ENCODE measurements at regions not wholly inside any gene's neighbourhood (a gene's known extent, or its start where the extent isn't known, plus 50 kb on each side); places are given as distances from the start of the nearest gene placed in this dataset.

DNA sequence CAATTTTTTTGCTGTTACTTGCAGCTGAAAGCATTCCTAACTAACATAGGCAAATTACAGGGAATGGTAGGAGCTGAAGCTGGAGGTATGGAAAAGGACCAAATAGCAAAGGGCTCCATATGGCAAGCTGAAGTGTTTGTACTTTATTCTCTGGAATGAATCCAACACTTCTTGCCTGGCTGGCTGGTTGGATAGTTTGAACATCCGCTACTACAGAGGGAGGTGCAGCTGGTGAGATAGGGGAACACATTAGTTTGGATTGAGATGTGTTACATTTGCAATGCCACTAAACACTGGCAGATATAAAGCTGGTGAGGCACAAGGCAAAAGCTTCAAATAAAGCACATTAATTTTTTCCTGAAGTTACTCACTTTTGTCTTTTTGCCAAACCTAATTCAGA is 291.5 kb downstream of the SP3 start:
- TF ChIP-seq, protein P1, sequence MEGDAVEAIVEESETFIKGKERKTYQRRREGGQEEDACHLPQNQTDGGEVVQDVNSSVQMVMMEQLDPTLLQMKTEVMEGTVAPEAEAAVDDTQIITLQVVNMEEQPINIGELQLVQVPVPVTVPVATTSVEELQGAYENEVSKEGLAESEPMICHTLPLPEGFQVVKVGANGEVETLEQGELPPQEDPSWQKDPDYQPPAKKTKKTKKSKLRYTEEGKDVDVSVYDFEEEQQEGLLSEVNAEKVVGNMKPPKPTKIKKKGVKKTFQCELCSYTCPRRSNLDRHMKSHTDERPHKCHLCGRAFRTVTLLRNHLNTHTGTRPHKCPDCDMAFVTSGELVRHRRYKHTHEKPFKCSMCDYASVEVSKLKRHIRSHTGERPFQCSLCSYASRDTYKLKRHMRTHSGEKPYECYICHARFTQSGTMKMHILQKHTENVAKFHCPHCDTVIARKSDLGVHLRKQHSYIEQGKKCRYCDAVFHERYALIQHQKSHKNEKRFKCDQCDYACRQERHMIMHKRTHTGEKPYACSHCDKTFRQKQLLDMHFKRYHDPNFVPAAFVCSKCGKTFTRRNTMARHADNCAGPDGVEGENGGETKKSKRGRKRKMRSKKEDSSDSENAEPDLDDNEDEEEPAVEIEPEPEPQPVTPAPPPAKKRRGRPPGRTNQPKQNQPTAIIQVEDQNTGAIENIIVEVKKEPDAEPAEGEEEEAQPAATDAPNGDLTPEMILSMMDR (IDR thresholded peaks at IDR 0.05) = no peak
- no peak for TF ChIP-seq POLR2A (IDR thresholded peaks at IDR 0.05)
- TF ChIP-seq POLR2AphosphoS5 (IDR thresholded peaks at IDR 0.05) = no peak
